HFF-Myc (cell line): ENCODE measurements at regions not wholly inside any gene's neighbourhood (a gene's known extent, or its start where the extent isn't known, plus 50 kb on each side); places are given as distances from the start of the nearest gene placed in this dataset.
"Not testable (repeated sequence)": the region's sequence is repeated elsewhere in the genome, so short reads cannot be mapped to it uniquely, and the experiment has no call there.

ENCODE experiments used
- DNase-seq: peaks from one replicate; pipeline ENCODE4 v3.0.0-alpha.2; 2011; ENCODE audit warnings: low read depth; ENCODE audit errors: extremely low read depth
- H3K4me3 ChIP-seq: replicated peaks from 2 replicates; pipeline ENCODE4 v1.5.1; 2011; ENCODE audit warnings: low read depth, mild to moderate bottlenecking, control low read depth, low read length
- TF ChIP-seq, protein P1 (sequence below): IDR thresholded peaks from 2 replicates; pipeline ENCODE4 v1.5.1; 2012; ENCODE audit warnings: mild to moderate bottlenecking, low read depth, low read length, control low read depth; ENCODE audit errors: missing control alignments

DNA sequence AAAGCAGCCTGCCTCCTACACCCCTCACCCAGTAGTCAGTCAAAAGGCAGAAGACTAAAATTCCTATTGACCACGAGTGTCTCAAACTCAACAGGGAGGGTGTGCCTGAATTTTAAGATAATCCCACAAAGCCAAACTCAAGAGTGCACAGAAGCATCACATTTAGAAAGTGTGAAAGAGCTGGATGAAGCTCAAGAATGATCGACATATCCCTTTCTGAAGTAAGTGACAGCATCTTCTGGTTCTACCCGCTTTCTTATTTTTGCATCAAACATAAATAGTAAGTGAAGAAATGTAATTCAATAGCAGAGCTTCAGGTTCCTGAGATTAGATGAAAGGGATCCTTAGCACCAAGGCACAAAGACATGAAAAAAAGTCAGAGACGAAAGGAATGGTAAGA, 64.5 kb upstream of the BACH2 start:
- TF ChIP-seq, protein P1, sequence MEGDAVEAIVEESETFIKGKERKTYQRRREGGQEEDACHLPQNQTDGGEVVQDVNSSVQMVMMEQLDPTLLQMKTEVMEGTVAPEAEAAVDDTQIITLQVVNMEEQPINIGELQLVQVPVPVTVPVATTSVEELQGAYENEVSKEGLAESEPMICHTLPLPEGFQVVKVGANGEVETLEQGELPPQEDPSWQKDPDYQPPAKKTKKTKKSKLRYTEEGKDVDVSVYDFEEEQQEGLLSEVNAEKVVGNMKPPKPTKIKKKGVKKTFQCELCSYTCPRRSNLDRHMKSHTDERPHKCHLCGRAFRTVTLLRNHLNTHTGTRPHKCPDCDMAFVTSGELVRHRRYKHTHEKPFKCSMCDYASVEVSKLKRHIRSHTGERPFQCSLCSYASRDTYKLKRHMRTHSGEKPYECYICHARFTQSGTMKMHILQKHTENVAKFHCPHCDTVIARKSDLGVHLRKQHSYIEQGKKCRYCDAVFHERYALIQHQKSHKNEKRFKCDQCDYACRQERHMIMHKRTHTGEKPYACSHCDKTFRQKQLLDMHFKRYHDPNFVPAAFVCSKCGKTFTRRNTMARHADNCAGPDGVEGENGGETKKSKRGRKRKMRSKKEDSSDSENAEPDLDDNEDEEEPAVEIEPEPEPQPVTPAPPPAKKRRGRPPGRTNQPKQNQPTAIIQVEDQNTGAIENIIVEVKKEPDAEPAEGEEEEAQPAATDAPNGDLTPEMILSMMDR = no peak
- no peak overlapping the region for H3K4me3 ChIP-seq
- DNase-seq = no peak

DNA sequence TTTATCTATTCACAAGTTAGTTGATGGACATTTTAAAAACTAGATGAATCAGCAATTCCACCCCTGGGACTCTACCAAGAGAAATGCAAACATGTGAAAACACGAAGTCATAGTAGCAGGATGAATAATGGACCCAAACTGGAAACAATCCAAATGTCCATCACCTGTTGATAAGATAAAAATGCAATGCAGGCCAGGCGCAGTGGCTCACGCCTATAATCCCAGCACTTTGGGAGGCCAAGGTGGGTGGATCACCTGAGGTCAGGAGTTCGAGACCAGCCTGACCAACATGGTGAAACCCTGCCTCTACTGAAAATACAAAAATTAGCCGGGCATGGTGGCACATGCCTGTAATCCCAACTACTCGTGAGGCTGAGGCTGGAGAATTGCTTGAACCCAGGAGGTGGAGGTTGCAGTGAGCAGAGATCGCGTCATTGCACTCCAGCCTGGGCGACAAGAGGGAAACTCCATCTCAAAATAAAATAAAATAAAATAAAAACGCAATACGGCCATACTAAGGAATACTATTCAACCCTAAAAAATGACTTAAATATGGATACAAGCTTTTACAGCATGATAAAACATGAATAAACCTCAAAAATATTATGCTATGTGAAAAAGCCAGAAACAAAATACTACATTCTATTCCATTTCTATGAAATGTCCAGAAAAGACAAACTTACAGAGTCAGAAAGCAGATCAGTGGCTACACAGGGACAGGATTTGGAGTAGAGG, 61.6 kb upstream of the BACH2 start:
- DNase-seq, H3K4me3 ChIP-seq: not testable (repeated sequence)

DNA sequence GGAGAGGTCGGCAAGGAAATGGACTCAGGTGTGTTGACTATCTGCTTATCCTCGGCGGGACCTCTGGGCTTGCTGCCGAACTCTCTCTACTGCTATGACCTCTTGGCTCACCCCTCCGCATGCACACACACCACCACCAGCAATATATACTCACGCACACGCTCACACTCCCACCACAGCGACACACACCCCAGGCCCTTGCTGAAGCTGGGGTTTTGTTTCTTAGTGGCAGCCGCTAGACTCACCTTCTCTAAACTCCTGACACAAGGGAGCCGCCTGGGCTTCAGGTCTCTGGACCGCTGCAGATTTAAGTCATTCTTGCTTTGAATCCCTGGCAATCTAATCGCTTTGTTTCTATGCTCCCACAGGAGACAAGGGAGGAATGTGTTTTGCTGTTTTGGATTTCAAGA, 59.4 kb upstream of the BACH2 start:
- TF ChIP-seq, protein P1 = no peak
- no peak overlapping the region for H3K4me3 ChIP-seq
- DNase-seq = no peak

DNA sequence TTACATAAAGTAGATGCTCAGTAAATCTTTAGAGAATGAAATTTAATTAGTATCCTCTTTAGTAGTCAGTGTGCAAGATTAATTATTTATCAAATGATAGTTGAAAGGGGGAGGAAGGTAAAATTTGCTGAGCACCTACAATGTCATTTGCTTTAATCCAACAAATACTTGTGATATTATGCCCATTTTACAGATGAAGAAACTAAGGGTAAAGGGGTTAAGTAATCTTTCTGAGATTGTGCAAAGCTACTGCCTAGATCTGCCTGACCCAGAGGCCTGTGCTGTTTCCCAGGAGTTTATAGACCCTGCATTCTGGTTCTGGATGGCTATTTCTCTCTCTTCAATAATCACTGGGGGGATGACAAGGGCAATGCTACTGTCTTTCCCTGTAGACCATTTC, 58.3 kb upstream of the BACH2 start:
- no peak for DNase-seq
- TF ChIP-seq, protein P1 = no peak
- no peak overlapping the region for H3K4me3 ChIP-seq

DNA sequence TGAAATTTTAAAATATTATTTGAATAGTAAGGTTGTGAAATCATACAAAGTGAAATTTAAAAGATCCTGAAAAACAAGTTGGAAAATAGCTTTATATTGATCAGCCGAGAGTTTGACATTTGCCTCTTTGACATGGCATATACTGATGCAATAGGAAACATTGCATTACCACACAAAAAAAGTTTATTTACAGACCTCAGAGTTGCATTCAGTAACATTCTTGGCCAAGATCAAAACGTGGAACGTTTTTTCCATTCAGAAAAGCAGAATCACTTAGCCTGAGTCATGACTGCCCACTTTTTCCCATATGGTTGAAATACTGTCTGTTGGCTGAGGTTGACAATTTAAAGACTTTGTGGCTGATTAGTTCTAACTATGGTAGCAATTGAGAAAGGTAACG, 55.1 kb upstream of the BACH2 start:
- TF ChIP-seq, protein P1 = no peak
- no peak overlapping the region for H3K4me3 ChIP-seq
- DNase-seq = no peak

DNA sequence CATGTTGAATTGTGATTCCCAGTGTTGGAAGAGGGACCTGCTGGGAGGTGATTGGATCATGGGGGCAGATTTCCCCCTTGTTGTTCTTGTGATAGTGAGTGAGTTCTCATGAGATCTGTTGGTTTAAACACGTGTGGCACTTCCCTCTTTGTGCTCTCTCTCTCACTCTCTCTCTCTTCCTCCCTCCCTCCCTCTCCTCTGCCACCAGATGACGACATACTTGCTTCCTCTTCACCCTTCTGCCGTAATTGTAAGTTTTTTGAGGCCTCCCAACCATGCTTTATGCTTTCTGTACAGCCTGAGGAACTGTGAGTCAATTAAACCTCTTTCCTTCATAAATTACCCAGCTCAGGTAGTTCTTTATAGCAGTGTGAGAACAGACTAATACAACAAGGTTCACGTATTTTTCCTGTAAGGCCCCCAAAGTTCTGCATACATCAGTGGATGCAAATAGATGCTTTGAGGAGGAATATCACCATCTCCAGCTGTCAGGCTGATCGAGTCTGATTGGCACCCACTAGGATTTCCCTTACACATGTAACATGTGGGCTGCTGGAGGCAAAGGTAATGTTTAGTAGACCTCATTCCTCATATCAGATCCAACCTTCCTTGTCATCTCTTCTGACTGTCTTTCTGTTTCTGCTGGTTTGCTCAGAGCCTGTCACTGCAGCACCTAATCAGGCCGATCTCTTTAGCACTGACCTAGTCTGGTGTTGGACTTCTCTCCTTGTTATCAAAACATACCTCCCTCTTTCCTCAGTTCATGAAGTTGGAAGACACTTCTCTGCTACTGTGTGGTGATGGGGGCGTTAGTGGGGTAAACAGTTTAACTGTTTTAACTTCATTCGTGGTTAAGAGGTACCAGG, 54.3 kb upstream of the BACH2 start:
- DNase-seq = no peak
- H3K4me3 ChIP-seq = no peak overlapping the region
- TF ChIP-seq, protein P1 = no peak

DNA sequence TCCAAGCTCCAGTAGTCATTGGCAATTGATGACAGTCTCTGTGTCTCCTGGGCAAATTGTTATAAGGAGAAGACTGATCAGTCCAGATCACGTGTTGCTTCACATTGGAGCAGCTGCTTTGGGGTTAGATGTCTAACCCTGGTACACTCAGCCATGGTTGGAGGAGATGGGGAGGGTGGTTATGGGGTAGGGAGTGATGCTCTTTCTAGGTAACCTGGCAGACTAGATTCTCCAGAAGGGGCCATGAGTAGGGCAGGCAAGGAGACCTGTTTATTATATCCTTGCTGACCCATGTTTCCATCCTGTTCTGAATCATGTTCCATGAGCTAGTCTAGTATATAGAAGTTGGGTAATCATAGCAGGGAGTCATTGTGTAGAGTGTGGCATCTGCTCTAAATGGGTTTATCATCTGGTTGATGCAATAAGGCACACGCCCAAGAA, 50.8 kb upstream of the BACH2 start:
- no peak overlapping the region for H3K4me3 ChIP-seq
- TF ChIP-seq, protein P1 = no peak
- DNase-seq = no peak
